Omental fat pad (tissue), 3 donors: ENCODE measurements at regions not wholly inside any gene's neighbourhood (a gene's known extent, or its start where the extent isn't known, plus 50 kb on each side); places are given as distances from the start of the nearest gene placed in this dataset.

ENCODE experiments used
- ATAC-seq: fragments of 150-250 bp; one replicate; pipeline ENCODE4 v1.9.1; 2016; ENCODE audit warnings: mild to moderate bottlenecking, moderate library complexity; ENCODE audit not compliant: low FRiP score
- DNase-seq: peaks from one replicate; pipeline ENCODE4 v3.0.0-alpha.2; 2019; ENCODE audit warnings: low spot score
- TF ChIP-seq, protein P1 (sequence below), 3 donors: fragments of 450-650 bp; IDR thresholded peaks; one replicate each; pipeline ENCODE4 v1.5.1; 2016 to 2017; ENCODE audit warnings: antibody characterized with exemption in 3 of 3, mild to moderate bottlenecking in 3 of 3, moderate library complexity in 2 of 3

DNA sequence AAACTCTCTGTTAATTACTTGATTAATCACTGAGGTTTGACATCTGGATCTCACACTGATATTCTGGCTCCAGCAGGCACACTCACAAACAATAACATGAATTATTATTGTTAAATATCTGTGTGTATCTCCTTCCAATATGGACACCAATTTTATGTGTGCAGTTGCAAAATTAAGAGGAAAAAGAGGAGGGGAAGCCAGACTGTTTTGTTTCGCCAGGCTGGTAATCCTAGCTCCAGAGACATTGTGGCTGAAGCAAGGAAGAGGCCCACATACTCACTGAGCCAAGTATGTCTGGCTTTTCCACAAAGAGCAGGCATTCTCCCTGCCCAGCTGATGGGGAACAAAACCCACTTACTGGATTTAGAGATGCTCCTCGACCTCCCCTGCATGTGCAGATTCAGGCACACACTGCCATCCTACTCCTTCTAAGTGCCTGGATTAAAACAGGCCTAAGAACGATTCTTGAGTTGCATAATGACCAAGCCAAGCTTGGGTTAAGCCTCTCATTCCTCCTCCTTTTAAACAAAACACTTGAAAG lies 181.9 kb downstream of the ESM1 start:
- ATAC-seq: no peak
- DNase-seq: no peak
- TF ChIP-seq, protein P1, sequence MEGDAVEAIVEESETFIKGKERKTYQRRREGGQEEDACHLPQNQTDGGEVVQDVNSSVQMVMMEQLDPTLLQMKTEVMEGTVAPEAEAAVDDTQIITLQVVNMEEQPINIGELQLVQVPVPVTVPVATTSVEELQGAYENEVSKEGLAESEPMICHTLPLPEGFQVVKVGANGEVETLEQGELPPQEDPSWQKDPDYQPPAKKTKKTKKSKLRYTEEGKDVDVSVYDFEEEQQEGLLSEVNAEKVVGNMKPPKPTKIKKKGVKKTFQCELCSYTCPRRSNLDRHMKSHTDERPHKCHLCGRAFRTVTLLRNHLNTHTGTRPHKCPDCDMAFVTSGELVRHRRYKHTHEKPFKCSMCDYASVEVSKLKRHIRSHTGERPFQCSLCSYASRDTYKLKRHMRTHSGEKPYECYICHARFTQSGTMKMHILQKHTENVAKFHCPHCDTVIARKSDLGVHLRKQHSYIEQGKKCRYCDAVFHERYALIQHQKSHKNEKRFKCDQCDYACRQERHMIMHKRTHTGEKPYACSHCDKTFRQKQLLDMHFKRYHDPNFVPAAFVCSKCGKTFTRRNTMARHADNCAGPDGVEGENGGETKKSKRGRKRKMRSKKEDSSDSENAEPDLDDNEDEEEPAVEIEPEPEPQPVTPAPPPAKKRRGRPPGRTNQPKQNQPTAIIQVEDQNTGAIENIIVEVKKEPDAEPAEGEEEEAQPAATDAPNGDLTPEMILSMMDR (IDR thresholded peaks at IDR 0.05): no peak

DNA sequence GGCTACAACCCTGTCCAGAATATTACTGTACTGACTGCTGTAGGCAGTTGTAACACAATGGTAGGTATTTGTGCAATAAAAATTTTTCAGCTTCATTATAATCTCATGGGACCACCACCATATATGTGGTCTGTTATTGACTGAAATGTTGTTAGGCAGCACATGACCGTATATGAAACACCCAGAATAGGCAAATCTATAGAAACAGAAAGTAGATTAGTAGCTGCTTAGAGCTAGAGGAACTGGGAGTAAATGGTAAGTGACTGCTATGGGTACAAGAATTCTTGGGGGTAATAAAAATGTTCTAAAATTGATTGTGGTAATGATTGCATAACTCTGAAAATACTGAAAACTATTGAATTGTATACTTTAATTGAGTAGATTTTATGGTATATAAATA lies 185.7 kb downstream of the ESM1 start:
- ATAC-seq (no peak), DNase-seq (no peak)
- TF ChIP-seq, protein P1 (IDR thresholded peaks at IDR 0.05): no peak

GRCh38 chr5:54795777-54796176 lies 189.6 kb downstream of the ESM1 start:
- no peak for DNase-seq
- ATAC-seq: no peak

DNA sequence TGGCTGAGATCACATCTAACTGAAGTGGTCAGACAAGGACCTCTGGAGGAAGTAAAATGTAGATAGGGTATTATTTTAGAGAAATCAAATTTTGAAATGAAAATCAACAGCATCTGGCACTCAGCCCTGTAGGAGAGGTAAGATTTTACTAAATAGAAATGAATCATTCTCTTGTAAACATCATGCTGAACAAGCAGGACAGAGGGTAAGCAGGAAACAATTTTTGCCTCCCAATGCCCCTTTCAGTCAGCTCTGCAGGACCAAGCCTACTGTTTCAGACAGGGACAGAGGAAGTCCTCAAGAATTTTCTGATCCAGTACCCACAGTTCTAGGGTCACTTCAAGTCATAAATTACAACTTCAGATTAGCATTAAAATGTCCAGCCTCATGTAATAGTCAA lies 190.1 kb downstream of the ESM1 start:
- TF ChIP-seq, protein P1 (IDR thresholded peaks at IDR 0.05): no peak
- DNase-seq (no peak), ATAC-seq (no peak)

More at GRCh38 chr5:54795777-54796176, 189.6 kb downstream of the ESM1 start:
- TF ChIP-seq, protein P1 (IDR thresholded peaks at IDR 0.05): no peak

- ATAC-seq: no peak
- DNase-seq: no peak
- TF ChIP-seq, protein P1 (IDR thresholded peaks at IDR 0.05): no peak
These were observed 191.0 kb downstream of the ESM1 start for GRCh38 chr5:54794135-54794975.

- TF ChIP-seq, protein P1 (IDR thresholded peaks at IDR 0.05): no peak
- DNase-seq (no peak), ATAC-seq (no peak)
These were observed 191.8 kb downstream of the ESM1 start for GRCh38 chr5:54793468-54794134.
